NB4 (cell line): ENCODE measurements at regions not wholly inside any gene's neighbourhood (a gene's known extent, or its start where the extent isn't known, plus 50 kb on each side); places are given as distances from the start of the nearest gene placed in this dataset.
"Not testable (repeated sequence)": the region's sequence is repeated elsewhere in the genome, so short reads cannot be mapped to it uniquely, and the experiment has no call there.

Experiments used
- DNase-seq: peaks from one replicate; pipeline ENCODE4 v3.0.0; 2010; ENCODE audit warnings: low read depth
- H3K4me3 ChIP-seq: one replicate; pipeline ENCODE4 v1.5.1; 2011; ENCODE audit warnings: mild to moderate bottlenecking, low read depth, low read length, moderate library complexity
- CTCF ChIP-seq: IDR thresholded peaks from one replicate; pipeline ENCODE4 v1.5.1; 2012; ENCODE audit warnings: low read depth, low read length
- MYC ChIP-seq: IDR thresholded peaks from 2 replicates; pipeline ENCODE4 v1.6.1; 2011; ENCODE audit warnings: low read depth, low read length
- POLR2A ChIP-seq: IDR thresholded peaks from 2 replicates; pipeline ENCODE4 v1.6.1; 2011; ENCODE audit warnings: mild to moderate bottlenecking; ENCODE audit not compliant: insufficient read length; ENCODE audit errors: extremely low read depth
- TF ChIP-seq, protein P1 (sequence below): IDR thresholded peaks from 2 replicates; pipeline ENCODE4 v1.6.1; 2011; ENCODE audit warnings: low read depth, low read length

GRCh38 chr2:225763711-225764110 lies 364.2 kb downstream of the NYAP2 start:
- no peak for DNase-seq
- no peak for TF ChIP-seq MYC
- no peak for TF ChIP-seq POLR2A
- TF ChIP-seq, protein P1, sequence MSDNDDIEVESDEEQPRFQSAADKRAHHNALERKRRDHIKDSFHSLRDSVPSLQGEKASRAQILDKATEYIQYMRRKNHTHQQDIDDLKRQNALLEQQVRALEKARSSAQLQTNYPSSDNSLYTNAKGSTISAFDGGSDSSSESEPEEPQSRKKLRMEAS: no peak
- no peak for TF ChIP-seq CTCF
- no peak overlapping the region for H3K4me3 ChIP-seq

DNA sequence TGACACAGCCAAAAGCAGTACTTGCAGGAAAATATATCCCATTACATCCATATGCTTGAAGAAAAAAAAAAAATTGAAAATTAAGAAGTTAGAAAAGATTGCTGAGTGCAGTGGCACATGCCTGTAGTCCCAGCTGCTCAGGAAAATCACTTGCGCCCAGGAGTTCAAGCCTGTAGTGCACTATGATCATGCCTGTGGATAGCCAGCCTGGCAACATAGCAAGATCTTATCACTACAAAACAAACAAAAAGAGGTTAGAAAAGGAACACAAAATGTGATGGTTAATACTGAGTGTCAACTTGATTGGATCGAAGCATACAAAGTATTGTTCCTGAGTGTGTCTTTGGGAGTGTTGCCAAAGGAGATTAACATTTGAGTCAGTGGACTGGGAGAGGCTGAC lies 361.9 kb downstream of the NYAP2 start:
- no peak for DNase-seq

DNA sequence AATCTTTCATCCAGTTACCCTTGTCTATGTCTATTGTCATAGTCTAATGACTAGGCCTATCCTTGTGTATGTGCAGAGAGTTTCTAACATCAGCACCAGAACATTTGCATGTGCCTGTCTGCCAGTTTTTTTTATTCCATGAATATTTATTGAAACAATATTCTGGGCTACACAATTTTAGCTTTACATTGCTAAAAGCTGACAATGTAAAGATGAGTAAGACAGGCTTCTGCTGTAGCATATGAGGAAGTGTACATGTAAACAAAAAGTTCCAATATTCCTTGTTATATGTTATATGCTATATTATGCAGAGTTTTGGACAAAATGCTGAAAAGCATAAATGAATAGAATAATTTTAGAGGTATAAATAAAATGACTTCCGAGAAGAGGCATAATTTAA lies 357.7 kb downstream of the NYAP2 start:
- no peak for DNase-seq
- TF ChIP-seq, protein P1: no peak
- TF ChIP-seq POLR2A (no peak), MYC (no peak), CTCF (no peak)
- no peak overlapping the region for H3K4me3 ChIP-seq

More for the DNA sequence above, 361.9 kb downstream of the NYAP2 start:
- TF ChIP-seq POLR2A (no peak), MYC (no peak), CTCF (no peak)
- TF ChIP-seq, protein P1: no peak
- H3K4me3 ChIP-seq: no peak overlapping the region

- no peak for TF ChIP-seq MYC
- no peak for TF ChIP-seq CTCF
- TF ChIP-seq, protein P1: no peak
- no peak for TF ChIP-seq POLR2A
- H3K4me3 ChIP-seq: no peak overlapping the region
- no peak for DNase-seq
These were observed 356.7 kb downstream of the NYAP2 start for GRCh38 chr2:225756198-225756597.

- TF ChIP-seq POLR2A: no peak
- TF ChIP-seq, protein P1: no peak
- no peak for TF ChIP-seq MYC
- TF ChIP-seq CTCF: no peak
- DNase-seq: no peak
- no peak overlapping the region for H3K4me3 ChIP-seq
These were observed 349.1 kb downstream of the NYAP2 start for GRCh38 chr2:225748609-225749008.

GRCh38 chr2:225743996-225744395 lies 344.5 kb downstream of the NYAP2 start:
- DNase-seq, H3K4me3 ChIP-seq: not testable (repeated sequence)
